Calu3 (cell line): ENCODE measurements at regions not wholly inside any gene's neighbourhood (a gene's known extent, or its start where the extent isn't known, plus 50 kb on each side); places are given as distances from the start of the nearest gene placed in this dataset.

Experiments used
- BruUV-seq: library from RNA; stranded (reverse); fragments of 400-500 nt; replicated peaks from 2 replicates; lab custom pipeline; 2021; lab: Mats Ljungman, UMichigan
- CTCF ChIA-PET: fragments of 300-600 bp; sonication (Branson Sonifier 250); formaldehyde crosslinking; loops from one replicate; lab custom pipeline; 2022; ENCODE audit warnings: antibody characterized with exemption; lab: Charles Lee
- DNase-seq: peaks from one replicate; pipeline ENCODE4 v3.0.0; 2022
- H3K27ac Mint-ChIP-seq: one replicate; pipeline ENCODE4 v1.8.0; 2022; ENCODE audit warnings: mixed read lengths; ENCODE audit not compliant: unreplicated experiment
- H3K27me3 Mint-ChIP-seq: one replicate; pipeline ENCODE4 v1.8.0; 2022; ENCODE audit warnings: mixed read lengths; ENCODE audit not compliant: unreplicated experiment
- H3K36me3 Mint-ChIP-seq: one replicate; pipeline ENCODE4 v1.8.0; 2022; ENCODE audit warnings: mild to moderate bottlenecking, moderate library complexity, mixed read lengths; ENCODE audit not compliant: insufficient read depth, unreplicated experiment
- H3K4me1 Mint-ChIP-seq: one replicate; pipeline ENCODE4 v1.8.0; 2022; ENCODE audit warnings: mild to moderate bottlenecking, low read depth, mixed read lengths; ENCODE audit not compliant: unreplicated experiment
- H3K4me3 Mint-ChIP-seq: one replicate; pipeline ENCODE4 v1.8.0; 2022; ENCODE audit warnings: mild to moderate bottlenecking, low read depth, moderate library complexity, mixed read lengths; ENCODE audit not compliant: unreplicated experiment
- H3K9me3 Mint-ChIP-seq: one replicate; pipeline ENCODE4 v1.8.0; 2022; ENCODE audit warnings: low read depth, mixed read lengths; ENCODE audit not compliant: unreplicated experiment
- CTCF ChIP-seq: fragments of 200-600 bp; IDR thresholded peaks from one replicate; pipeline ENCODE4 v1.8.0; 2022; ENCODE audit warnings: antibody characterized with exemption; ENCODE audit not compliant: unreplicated experiment
- intact Hi-C: fragments of 100-400 bp; cut with micrococcal nuclease; formaldehyde crosslinking; loops from one replicate; pipeline ENCODE4 v1.10.0; 2022; ENCODE audit not compliant: unreplicated experiment

GRCh38 chr13:48783695-48784230, 130.0 kb downstream of the CYSLTR2 start:
- H3K27ac Mint-ChIP-seq, result no peak overlapping the region

GRCh38 chr13:48784916-48785548, 131.3 kb downstream of the CYSLTR2 start:
- intact Hi-C loops, result loop anchor here (5.0 kb wide), 1 partner anchor 192 kb away; the partner anchor contains the start of gene FNDC3A
- Mint-ChIP-seq H3K27me3 (no peaks in the 10 kb centered on the region), H3K36me3 (no peaks in the 10 kb centered on the region), H3K4me1 (peaks cover 17% of the 10 kb centered on the region), H3K4me3 (no peak overlapping the region), H3K27ac (no peak overlapping the region), H3K9me3 (no peaks in the 10 kb centered on the region)
- TF ChIP-seq CTCF, result no peak
- CTCF ChIA-PET, result no interaction called here
- no TSS peak for BruUV-seq
- no peak for DNase-seq

More at GRCh38 chr13:48783695-48784230, 130.0 kb downstream of the CYSLTR2 start:
- BruUV-seq, result no TSS peak
- H3K4me3 Mint-ChIP-seq, result no peak overlapping the region
- no peak for TF ChIP-seq CTCF
- peaks cover 17% of the 10 kb centered on the region for H3K4me1 Mint-ChIP-seq
- H3K27me3 Mint-ChIP-seq, result no peaks in the 10 kb centered on the region
- CTCF ChIA-PET, result interaction anchor here (1.1 kb wide), 1 partner anchor 108 kb away, joined by 4 read pairs; no protein-coding TSS in a partner anchor
- H3K36me3 Mint-ChIP-seq, result no peaks in the 10 kb centered on the region
- intact Hi-C loops, result loop anchor here (5.0 kb wide), 1 partner anchor 194 kb away; the partner anchor contains the start of gene FNDC3A
- H3K9me3 Mint-ChIP-seq, result no peaks in the 10 kb centered on the region
- no peak for DNase-seq

- Mint-ChIP-seq H3K27ac (no peak overlapping the region), H3K36me3 (no peaks in the 10 kb centered on the region), H3K4me1 (peaks cover 21% of the 10 kb centered on the region), H3K9me3 (no peaks in the 10 kb centered on the region), H3K4me3 (no peak overlapping the region), H3K27me3 (no peaks in the 10 kb centered on the region)
- BruUV-seq, result no TSS peak
- TF ChIP-seq CTCF, result no peak
- intact Hi-C loops, result no loop called here
- no peak for DNase-seq
- CTCF ChIA-PET, result interaction anchor here (0.6 kb wide), 1 partner anchor 19 kb away, joined by 3 read pairs; no protein-coding TSS in a partner anchor
Observed at GRCh38 chr13:48790199-48790598, 136.5 kb downstream of the CYSLTR2 start.

GRCh38 chr13:48790966-48791365, 137.2 kb downstream of the CYSLTR2 start:
- Mint-ChIP-seq H3K27me3 (no peaks in the 10 kb centered on the region), H3K4me3 (no peak overlapping the region), H3K36me3 (no peaks in the 10 kb centered on the region), H3K9me3 (no peaks in the 10 kb centered on the region), H3K4me1 (peaks cover 16% of the 10 kb centered on the region), H3K27ac (no peak overlapping the region)
- DNase-seq, result no peak
- no TSS peak for BruUV-seq
- intact Hi-C loops, result no loop called here
- TF ChIP-seq CTCF, result no peak
- CTCF ChIA-PET, result no interaction called here
